H1 (cell line): ENCODE measurements at regions not wholly inside any gene's neighbourhood (a gene's known extent, or its start where the extent isn't known, plus 50 kb on each side); places are given as distances from the start of the nearest gene placed in this dataset.

ENCODE experiments used
- EGR1 ChIP-seq: IDR thresholded peaks from 2 replicates; pipeline ENCODE4 v1.6.1; 2011; ENCODE audit warnings: low read depth, low read length, borderline replicate concordance

GRCh38 chr13:23509781-23510543 is 60.2 kb upstream of the TNFRSF19 start (continued):
- TF ChIP-seq EGR1: no peak
- TF ChIP-seq, all 59 proteins: peak for 0
